GM10248 (cell line): ENCODE measurements at regions not wholly inside any gene's neighbourhood (a gene's known extent, or its start where the extent isn't known, plus 50 kb on each side); places are given as distances from the start of the nearest gene placed in this dataset.

ENCODE experiments used
- CTCF ChIA-PET: fragments of 300-600 bp; sonication (Branson Sonifier 250); formaldehyde crosslinking; extraction: SDS; loops from one replicate; lab custom pipeline; 2021; ENCODE audit warnings: antibody characterized with exemption; lab: Yijun Ruan, JAX
- POLR2A ChIA-PET: fragments of 350-650 bp; sonication (Branson Sonifier 250); formaldehyde crosslinking; extraction: SDS; loops from one replicate; lab custom pipeline; 2020; ENCODE audit warnings: antibody characterized with exemption; lab: Yijun Ruan, JAX
- DNase-seq: peaks from one replicate; pipeline ENCODE4 v3.0.0; 2012; ENCODE audit errors: extremely low spot score
- TF ChIP-seq, protein P1 (sequence below): IDR thresholded peaks from 2 replicates; pipeline ENCODE4 v1.5.1; 2012; ENCODE audit warnings: mild to moderate bottlenecking, low read depth; ENCODE audit errors: extremely low read depth, missing control alignments, control extremely low read depth

DNA sequence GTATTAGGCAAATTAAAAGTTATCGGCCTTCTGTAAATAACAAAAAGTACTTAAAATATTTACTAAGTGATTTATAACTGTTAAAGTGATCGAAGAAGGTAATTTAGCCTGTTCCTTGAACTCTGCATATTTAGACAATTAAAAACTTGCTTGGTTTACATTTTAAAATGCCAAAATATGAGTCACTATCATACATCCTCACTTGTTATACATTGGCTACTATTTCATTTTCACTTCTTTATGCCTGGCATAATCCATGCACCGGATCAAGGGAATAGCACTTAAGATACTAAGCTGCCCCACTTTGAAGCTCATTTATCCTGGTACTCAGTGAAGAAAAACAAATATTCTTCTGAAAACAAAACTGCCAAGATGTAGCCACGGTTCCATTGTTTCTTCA, 344.6 kb downstream of the UBE3D start:
- DNase-seq, result no peak
- TF ChIP-seq, protein P1, sequence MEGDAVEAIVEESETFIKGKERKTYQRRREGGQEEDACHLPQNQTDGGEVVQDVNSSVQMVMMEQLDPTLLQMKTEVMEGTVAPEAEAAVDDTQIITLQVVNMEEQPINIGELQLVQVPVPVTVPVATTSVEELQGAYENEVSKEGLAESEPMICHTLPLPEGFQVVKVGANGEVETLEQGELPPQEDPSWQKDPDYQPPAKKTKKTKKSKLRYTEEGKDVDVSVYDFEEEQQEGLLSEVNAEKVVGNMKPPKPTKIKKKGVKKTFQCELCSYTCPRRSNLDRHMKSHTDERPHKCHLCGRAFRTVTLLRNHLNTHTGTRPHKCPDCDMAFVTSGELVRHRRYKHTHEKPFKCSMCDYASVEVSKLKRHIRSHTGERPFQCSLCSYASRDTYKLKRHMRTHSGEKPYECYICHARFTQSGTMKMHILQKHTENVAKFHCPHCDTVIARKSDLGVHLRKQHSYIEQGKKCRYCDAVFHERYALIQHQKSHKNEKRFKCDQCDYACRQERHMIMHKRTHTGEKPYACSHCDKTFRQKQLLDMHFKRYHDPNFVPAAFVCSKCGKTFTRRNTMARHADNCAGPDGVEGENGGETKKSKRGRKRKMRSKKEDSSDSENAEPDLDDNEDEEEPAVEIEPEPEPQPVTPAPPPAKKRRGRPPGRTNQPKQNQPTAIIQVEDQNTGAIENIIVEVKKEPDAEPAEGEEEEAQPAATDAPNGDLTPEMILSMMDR, result no peak
- ChIA-PET CTCF (interaction anchor here (1.4 kb wide), 1 partner anchor 8 kb away, joined by 3 read pairs; no protein-coding TSS in a partner anchor), POLR2A (no interaction called here)

GRCh38 chr6:82735790-82736189, 329.9 kb downstream of the UBE3D start:
- DNase-seq, result no peak
- CTCF ChIA-PET, result interaction anchor here (1.9 kb wide), 1 partner anchor 10 kb away, joined by 4 read pairs; no protein-coding TSS in a partner anchor

GRCh38 chr6:82737965-82738364, 327.7 kb downstream of the UBE3D start:
- TF ChIP-seq, protein P1, result no peak
- CTCF ChIA-PET, result no interaction called here

More at GRCh38 chr6:82735790-82736189, 329.9 kb downstream of the UBE3D start:
- TF ChIP-seq, protein P1, result no peak
- POLR2A ChIA-PET, result no interaction called here

GRCh38 chr6:82738773-82739172, 326.9 kb downstream of the UBE3D start:
- DNase-seq, result no peak
- ChIA-PET POLR2A (no interaction called here), CTCF (interaction anchor here (1.1 to 1.8 kb wide), 3 partner anchors 8 to 35 kb away, joined by 3 to 6 read pairs (median 3); no protein-coding TSS in a partner anchor)
- TF ChIP-seq, protein P1, result no peak

More at GRCh38 chr6:82737965-82738364, 327.7 kb downstream of the UBE3D start:
- POLR2A ChIA-PET, result no interaction called here
- no peak for DNase-seq

DNA sequence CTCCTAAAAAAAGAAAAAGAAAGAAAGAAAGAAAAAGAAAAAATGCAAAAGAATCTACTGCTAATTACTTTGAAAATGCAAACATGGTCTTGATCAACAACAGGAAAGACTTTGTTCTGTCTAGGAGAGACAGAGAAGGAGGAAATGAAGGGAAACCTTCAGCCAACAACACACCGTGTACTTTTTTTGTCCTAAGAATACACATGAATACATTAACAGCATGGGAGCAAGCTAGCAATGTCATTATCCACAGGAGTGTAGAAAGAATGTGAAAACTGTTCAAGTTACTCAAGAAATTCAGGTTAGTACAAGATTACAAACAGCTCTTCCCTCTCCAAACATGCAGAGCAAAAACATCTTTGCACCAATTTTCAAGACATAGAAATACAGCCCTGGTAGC, 326.3 kb downstream of the UBE3D start:
- TF ChIP-seq, protein P1, result no peak
- POLR2A ChIA-PET, result no interaction called here
- CTCF ChIA-PET, result interaction anchor here (0.8 to 1.8 kb wide), 5 partner anchors 9 to 413 kb away, joined by 3 to 6 read pairs (median 3); no protein-coding TSS in a partner anchor
- no peak for DNase-seq

DNA sequence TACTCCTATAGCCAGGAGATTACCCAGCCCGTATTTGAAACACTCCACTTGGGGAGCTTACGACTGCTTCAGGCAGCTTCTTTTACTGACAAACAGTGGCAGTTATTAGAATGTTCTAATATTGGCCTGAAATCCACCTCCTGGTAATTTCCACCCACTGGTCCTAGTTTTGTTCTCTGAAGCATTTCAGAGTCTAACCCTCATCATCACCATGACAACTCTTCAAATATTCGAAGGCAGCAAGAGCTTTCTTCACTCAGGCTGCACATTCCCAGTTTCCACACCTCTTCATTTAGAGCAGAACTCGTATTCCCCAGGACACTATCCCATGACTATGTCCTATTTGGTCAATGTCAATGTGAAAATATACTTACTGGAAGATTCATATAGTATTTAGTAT, 325.6 kb downstream of the UBE3D start:
- DNase-seq, result no peak
- TF ChIP-seq, protein P1, result no peak
- CTCF ChIA-PET, result interaction anchor here (0.8 to 1.8 kb wide), 3 partner anchors 10 to 414 kb away, joined by 3 to 4 read pairs (median 3); no protein-coding TSS in a partner anchor
- POLR2A ChIA-PET, result no interaction called here
